Fibroblast of skin of back (primary cell): ENCODE measurements at regions not wholly inside any gene's neighbourhood (a gene's known extent, or its start where the extent isn't known, plus 50 kb on each side); places are given as distances from the start of the nearest gene placed in this dataset.
"Not testable (repeated sequence)": the region's sequence is repeated elsewhere in the genome, so short reads cannot be mapped to it uniquely, and the experiment has no call there.

Experiments
- DNase-seq: peaks from one replicate; pipeline ENCODE4 v3.0.0-alpha.2; 2013

DNA sequence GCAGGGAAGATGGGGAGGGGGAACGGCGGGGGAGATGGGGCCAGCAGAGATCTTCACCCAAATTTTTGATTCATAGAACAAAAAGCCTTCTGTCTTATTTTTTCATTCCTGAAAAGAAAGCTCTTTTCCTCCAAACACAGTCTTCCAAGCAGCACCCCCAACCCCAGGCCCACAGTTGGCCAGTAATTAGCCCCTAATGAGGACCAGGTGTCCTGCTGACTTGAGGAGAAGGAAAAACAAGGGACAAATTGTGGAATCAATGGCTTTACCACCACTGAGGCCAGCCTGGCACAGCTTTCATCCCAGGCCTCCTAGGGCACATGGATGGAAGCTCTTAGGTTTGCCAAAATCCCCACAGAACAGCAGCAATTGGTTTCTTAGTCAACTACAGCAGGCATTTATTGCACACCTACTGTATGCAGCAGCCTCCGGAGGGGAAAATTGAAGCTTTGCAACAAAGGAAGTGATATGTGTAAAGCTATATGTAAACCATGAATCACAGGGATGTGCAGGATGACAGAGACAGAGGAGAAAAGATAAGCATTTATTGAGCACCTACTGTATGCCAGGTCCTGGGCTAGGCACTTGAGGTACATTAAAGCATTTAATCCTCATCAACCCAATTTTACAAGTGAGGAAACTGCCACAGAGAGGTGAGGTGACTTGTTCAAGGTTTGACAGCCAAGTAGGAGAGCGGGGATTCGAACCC lies 199.5 kb downstream of the TBC1D2B start:
- DNase-seq = no peak

DNA sequence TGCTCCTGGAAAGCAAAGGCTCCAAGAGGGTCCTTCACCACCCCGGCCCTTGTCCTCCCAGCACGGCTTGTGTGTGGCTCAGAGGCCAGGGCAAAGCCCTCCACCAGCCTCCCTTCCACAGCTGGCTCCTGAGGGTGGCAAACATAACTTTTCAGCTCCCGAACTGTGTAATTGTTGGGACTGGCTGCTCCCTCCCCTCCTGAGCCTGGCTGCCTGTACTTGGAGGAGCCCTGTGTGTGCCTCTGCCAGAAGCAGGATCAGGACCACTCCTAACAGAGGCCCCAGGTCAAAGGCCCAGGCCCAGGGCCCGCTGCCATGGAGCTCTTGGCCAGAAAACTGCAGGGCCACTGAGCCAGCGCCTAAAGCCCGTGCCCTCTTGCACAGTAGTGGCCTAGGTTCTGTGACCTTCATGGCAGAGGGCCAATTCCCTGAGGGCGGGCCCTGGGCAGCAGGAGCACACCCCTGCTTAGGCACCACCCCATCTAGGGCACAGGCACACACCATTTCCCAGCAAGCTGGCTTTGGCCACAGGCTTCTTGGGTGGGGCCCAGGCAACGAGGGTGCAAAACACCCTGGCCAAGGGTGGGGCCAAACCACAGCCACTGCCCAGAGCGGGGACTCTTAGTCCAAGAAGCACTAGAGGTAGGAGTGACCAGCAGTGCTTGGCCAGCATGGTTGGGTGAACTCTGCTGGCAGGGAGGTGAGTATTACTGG lies 201.2 kb downstream of the TBC1D2B start:
- not testable (repeated sequence) for DNase-seq

DNA sequence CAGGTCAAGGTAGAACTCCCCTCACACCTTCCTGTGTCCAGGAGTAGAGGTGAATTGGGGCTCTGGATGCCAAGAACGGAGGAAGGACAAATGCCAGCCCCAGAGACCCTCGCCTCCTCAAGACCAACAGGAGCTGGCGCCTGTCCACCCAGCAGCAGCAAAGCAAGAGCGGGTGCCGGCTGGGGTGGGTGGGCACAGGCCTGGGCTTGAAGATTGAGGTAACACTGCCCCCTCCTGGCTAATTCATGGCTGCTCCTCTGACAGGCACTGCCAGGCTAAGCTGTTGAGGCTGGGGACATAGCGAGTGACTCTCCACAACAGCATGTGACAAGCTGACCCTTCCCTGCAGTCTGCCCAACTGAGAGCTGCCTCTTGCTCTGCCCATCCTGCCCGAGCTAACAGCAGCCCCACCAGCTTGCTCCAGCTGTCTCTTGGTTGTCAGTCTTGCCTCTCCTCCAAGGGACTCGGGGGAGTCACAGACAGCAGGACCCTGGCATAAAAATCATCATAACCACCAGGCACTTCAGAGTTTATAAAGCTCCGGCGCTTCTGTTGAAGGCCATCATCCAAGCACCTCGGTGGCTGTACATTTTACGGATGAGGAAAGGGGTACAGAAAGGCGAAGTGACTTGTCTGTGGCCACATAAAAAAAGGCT lies 202.3 kb downstream of the TBC1D2B start:
- DNase-seq = peak; percentile 62

- DNase-seq = no peak
Measured at GRCh38 chr15:77874063-77874462, 203.4 kb downstream of the TBC1D2B start.

DNA sequence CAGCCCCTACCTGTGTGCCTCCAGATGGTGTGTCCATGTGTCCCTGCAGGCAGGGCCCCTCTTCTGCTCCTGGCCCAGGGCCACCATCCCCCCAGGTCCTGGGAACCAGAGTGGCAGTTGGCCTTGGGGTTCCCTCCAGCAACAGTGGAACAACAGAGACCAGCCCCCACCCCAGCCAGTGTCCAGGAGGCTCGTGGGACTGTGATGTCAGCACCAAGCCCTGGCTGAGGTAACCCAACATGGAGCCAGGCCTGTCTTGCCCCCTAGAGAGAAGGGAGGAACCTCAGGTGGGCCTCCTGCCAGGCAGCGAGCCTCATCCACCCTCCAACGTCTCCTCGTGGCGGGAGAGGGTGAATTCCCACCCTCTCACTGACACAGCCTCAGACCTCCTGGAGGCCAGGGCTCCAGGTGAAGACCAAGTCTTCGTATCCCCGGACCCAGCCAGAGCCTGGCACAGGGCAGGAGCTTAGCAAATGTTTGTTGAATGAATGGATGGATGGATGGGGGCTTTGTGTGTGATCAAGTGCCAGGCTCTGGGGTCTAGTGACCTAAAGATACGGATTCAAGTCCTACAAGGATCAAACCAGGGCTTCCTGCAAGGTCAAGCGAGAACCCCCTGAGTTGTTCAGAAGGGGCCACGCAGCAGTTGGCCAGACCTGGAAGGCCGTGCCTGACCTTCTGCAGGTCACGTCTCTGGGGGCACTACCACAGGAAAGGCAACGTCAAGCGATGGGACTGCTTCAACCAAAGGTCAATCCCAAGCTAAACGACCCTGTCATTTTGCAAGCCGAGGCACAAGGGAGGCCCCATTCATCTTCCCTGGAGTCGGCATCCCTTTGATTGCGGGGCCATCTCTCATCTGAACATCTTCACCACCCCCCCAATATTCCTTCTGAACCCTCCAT lies 204.7 kb downstream of the TBC1D2B start:
- not testable (repeated sequence) for DNase-seq

DNA sequence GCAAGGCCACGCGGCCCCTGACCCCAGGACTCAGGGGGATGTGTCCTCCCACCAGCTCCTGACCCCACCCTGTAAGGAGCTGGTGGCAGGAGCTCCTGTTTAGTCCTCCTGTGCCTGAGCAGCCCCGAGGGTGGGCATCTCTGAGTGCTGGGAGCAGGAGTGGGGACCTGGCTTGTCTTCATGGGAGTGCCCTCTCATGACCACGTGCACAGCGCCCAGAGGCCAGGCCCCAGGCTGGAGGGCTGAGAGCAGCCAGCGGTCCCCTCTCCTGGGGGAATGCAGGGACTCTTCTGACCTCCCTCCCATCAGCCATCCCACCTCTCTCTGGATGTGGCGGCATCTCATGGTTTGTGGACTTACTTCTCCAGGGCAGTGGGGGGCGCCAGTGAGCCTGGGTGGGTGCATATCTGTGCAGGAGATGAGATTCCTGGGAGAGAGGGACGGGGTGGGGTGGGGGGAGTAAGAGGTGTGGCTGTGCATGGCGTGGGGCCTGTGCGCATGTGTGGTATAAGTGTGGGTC lies 205.6 kb downstream of the TBC1D2B start:
- DNase-seq = no peak

DNA sequence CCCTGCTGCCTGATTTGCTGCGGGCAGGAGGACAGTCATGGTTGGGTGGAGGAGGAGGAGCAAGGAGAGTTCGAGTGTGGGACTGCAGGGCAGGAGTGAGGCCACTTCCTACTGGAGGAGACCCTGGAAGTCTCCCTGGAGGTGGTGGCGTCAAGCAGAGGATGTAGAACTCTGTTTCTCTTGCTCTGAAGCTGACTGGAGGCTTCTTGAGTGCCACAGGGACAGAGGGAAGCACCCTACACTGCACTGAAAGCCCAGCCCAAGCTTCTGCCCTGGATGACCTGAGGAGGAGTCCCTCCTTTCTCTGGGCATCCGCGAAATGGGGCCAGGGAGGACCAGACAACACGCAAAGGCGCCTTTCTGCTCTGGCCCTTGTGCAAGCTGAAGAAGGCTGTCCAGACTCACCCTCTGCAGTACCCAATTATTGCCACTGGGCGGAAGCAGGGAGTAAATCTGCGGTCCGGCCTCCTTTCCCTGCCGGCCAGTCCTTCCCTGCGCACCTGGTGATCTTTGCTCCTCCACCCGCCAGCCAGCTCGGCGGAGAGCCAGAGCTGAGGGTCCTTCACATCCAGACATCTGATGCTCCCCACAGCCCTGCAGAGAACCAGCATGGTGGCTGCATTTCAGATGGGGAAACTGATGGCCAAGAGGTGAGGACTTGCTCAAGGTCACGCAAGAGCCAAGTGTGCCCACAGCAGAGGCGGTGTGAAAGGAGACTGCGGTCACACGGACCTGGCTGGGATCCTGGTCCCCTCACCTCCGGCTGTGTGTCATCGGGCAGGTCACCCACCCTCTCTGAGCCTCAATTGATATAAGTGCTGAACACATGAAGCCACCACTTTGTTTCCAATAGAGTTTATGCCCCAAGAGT lies 207.1 kb downstream of the TBC1D2B start:
- DNase-seq = peak; percentile 58

DNA sequence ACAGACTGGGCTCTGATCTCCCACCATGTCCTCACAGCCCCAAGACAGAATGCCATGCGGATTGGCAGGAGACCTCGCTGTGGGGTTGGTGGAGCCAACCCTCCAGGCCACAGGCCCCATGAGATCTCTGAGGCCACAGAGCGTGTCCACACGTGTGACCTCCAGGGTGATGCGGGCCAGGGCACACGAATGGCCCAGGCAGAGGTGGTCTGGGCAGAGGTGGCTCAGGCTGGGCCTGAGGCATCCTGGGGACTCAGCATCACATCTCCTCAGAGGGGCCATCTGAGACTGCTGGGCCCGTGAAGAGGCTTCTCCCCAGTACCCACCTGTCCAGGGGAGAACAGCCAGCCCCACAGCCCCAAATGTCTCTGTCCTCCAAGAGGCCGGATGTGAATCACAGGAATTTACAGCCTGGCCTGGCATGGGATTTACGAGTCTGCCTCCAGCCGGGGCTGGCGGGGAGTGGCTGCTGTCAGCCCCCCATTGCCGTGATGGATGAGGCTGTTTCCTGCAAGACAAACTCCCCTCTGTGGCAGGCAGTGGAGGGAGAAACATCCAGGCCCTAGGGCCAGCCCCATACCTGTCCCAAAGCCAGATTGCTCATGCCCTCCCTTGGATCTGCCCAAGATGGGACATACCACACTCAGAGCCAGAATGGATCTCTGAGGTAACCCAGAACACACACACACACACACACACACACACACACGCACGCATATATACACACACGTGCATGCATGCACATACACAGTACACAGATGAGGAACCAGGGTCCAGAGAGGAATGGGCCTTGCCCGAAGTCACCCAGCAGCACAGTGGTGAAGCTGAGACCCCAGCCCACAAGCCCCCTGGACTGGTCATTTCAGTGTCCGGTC lies 208.3 kb downstream of the TBC1D2B start:
- DNase-seq = peak; percentile 50

DNA sequence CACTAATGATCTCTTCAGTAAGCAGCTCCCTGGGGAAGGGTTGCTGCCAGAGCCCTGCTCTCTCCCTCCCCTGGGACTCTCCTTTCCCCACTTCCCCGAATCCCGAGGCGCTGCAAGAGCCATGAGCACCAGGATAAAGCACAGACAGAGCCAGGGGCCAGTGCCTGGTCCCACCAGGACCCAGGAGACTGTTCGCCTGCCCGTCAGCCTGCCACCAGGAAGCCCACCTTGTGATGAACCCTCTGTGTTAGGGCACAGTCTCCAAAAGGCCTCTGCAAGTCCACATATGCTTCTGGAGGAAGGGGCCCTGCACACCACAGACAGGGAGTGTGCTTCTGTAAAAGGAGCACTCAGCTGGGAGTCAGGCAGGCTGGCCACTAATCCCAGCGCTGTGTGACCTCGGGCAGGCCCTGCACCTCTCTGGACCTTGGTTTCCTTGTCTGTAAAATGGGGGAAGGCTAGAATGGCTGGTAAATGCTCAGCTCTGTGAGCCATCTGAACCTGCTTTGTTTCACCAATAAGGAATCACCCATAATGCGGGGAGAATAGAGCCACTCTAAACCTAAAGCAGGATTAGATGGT lies 209.4 kb downstream of the TBC1D2B start:
- not testable (repeated sequence) for DNase-seq

GRCh38 chr15:77867266-77868047 lies 210.1 kb downstream of the TBC1D2B start:
- DNase-seq = no peak

DNA sequence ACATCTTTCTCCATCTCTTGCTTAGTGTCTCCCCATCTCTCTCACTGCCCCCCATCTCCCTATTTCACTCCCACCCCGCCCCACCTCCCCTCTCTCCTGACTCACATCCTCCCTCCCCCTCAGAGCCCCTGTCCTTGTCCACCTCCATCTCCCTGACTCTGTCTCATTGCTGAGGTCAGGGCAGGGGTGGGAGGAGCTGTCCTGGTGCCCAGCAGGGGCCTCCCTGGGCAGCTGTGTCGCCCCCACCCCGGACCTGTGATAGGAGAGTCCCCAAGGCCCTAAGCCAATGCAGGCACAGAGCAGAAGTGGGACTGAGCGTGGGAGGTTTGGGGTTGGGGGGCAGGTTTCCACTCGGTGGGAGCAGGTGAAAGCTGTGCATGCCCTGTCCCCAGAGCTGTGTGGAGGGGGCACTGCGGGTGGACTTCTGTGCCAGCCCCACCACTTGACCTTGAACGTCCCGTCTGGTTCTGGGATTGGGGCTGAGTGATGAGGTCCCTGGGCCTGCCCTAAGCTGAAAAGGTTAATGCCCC lies 210.8 kb downstream of the TBC1D2B start:
- no peak for DNase-seq

DNA sequence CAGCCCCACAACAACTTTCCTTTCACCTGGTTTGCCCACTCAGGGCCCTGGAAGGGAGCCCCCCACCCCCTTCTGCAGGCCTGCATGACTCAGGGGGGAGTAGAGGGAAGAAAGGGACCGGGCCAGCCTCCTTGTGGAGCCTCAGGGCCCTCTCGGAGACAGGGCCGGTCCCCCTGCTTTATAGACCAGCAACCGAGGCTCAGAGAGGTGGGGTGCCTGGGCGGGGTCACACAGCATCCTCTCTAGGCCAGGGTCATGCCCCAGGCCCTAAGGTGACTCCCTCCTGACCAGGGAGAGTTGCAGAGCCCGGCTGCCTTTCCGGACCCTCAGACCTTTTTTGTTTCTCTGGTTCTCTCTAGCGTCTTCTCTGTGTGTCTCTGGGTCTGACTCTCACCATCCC lies 211.3 kb downstream of the TBC1D2B start:
- DNase-seq = no peak

GRCh38 chr15:77865701-77866100 lies 211.8 kb downstream of the TBC1D2B start:
- no peak for DNase-seq

- no peak for DNase-seq
Measured at GRCh38 chr15:77865106-77865610, 212.4 kb downstream of the TBC1D2B start.

- DNase-seq = no peak
Measured at GRCh38 chr15:77864211-77865105, 213.1 kb downstream of the TBC1D2B start.

DNA sequence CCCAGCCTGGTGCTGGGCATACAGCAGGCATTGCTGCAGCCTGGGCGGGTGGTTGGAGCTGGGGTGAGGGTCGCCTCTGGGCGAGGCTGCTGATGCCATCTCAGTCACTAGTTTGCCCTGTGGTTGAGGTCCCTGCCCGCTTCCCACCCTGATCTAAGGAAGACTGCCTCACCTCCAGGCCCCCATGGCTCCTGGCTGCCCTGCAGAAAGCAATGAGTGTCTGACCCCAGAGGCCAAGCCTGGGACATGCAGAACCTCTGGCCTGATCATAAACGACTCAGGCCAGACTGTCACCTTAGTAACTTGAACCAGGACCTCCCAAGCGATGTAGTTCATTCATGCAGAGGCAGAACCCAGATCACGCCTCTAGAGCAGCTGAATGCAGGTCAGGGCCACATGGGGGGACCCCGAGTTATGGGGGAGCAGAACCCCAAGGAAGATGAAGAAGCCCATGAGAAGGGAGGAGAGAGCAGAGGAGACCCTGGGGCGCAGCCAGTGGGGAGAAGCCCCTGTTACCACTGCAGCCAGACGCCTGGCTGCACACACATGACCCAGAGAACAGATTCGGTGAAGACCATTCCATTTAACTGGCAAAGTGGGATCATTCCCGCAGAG lies 213.9 kb downstream of the TBC1D2B start:
- no peak for DNase-seq

DNA sequence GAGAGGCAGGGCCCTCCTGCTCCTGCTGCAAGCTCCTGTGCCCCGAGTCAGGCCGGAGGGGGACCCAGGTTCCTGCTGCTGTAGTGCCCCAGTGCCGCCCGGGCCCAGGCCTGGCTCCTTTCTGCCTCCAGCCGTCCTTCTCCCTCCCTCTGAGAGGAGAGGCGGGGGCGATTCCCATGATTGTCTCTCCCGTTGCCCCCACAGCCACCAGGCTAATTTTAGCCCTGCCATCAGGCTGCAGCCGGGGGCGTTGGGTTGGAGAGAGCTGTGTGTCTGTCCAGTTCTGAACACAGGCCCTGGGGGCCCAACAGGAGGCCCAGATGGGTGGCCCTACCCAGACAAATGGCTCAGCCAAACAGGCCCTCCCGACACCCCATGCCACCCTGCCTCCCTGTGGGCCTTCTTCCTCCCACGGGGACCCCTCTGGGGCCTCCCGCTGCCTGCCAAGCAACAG lies 214.8 kb downstream of the TBC1D2B start:
- DNase-seq = no peak
